ENCODE measurements at regions not wholly inside any gene's neighbourhood (a gene's known extent, or its start where the extent isn't known, plus 50 kb on each side); places are given as distances from the start of the nearest gene placed in this dataset.

- TF ChIP-seq EGR1 (IDR thresholded peaks at IDR 0.05) (no peak), USF1 (IDR thresholded peaks at IDR 0.05) (no peak), REST (IDR thresholded peaks at IDR 0.05; ENCODE audit: low read depth) (no peak), NFIC (IDR thresholded peaks at IDR 0.05) (no peak), TCF12 (IDR thresholded peaks at IDR 0.05; ENCODE audit: low read depth) (no peak), TAF1 (IDR thresholded peaks at IDR 0.05; ENCODE audit: low read depth) (no peak), CEBPB (IDR thresholded peaks at IDR 0.05) (no peak), EP300 (IDR thresholded peaks at IDR 0.05; ENCODE audit: borderline replicate concordance) (no peak), ZBTB7A (IDR thresholded peaks at IDR 0.05; ENCODE audit: low read depth) (no peak), MAX (IDR thresholded peaks at IDR 0.05) (no peak), RAD21 (IDR thresholded peaks at IDR 0.05; ENCODE audit: low read depth) (no peak), CREB1 (IDR thresholded peaks at IDR 0.05; ENCODE audit: low read depth) (no peak), TEAD4 (IDR thresholded peaks at IDR 0.05) (no peak), FOXM1 (IDR thresholded peaks at IDR 0.05; ENCODE audit: borderline replicate concordance, low read depth) (no peak)
Observed at GRCh38 chr4:32551943-32552342, 1831.8 kb downstream of the PCDH7 start.

GRCh38 chr4:32560306-32560705 is 1840.1 kb downstream of the PCDH7 start:
- TF ChIP-seq TEAD4 (IDR thresholded peaks at IDR 0.05) (0 out of 2 replicates have a peak, but pooled peaks have one; percentile 24), MAX (IDR thresholded peaks at IDR 0.05) (no peak), RAD21 (IDR thresholded peaks at IDR 0.05; ENCODE audit: low read depth) (no peak), ZBTB7A (IDR thresholded peaks at IDR 0.05; ENCODE audit: low read depth) (no peak), TAF1 (IDR thresholded peaks at IDR 0.05; ENCODE audit: low read depth) (no peak), CEBPB (IDR thresholded peaks at IDR 0.05) (no peak), YY1 (IDR thresholded peaks at IDR 0.05; ENCODE audit: low read depth) (no peak), NFIC (IDR thresholded peaks at IDR 0.05) (peak; percentile 48), EGR1 (IDR thresholded peaks at IDR 0.05) (no peak), REST (IDR thresholded peaks at IDR 0.05; ENCODE audit: low read depth) (no peak), EP300 (IDR thresholded peaks at IDR 0.05; ENCODE audit: borderline replicate concordance) (no peak)

- no peak for TF ChIP-seq RAD21 (IDR thresholded peaks at IDR 0.05; ENCODE audit: low read depth)
- no peak for TF ChIP-seq TEAD4 (IDR thresholded peaks at IDR 0.05)
- no peak for TF ChIP-seq TAF1 (IDR thresholded peaks at IDR 0.05; ENCODE audit: low read depth)
- TF ChIP-seq CEBPB (IDR thresholded peaks at IDR 0.05) = no peak
- no peak for TF ChIP-seq YY1 (IDR thresholded peaks at IDR 0.05; ENCODE audit: low read depth)
- TF ChIP-seq REST (IDR thresholded peaks at IDR 0.05; ENCODE audit: low read depth) = no peak
- no peak for TF ChIP-seq EGR1 (IDR thresholded peaks at IDR 0.05)
- TF ChIP-seq TCF12 (IDR thresholded peaks at IDR 0.05; ENCODE audit: low read depth) = no peak
- no peak for TF ChIP-seq MAX (IDR thresholded peaks at IDR 0.05)
- no peak for TF ChIP-seq NFIC (IDR thresholded peaks at IDR 0.05)
- TF ChIP-seq EP300 (IDR thresholded peaks at IDR 0.05; ENCODE audit: borderline replicate concordance) = no peak
- TF ChIP-seq FOXM1 (IDR thresholded peaks at IDR 0.05; ENCODE audit: borderline replicate concordance, low read depth) = no peak
Observed at GRCh38 chr4:32562010-32562409, 1841.8 kb downstream of the PCDH7 start.

- TF ChIP-seq TCF12 (IDR thresholded peaks at IDR 0.05; ENCODE audit: low read depth) (no peak), RAD21 (IDR thresholded peaks at IDR 0.05; ENCODE audit: low read depth) (no peak), YY1 (IDR thresholded peaks at IDR 0.05; ENCODE audit: low read depth) (no peak), CEBPB (IDR thresholded peaks at IDR 0.05) (no peak), NFIC (IDR thresholded peaks at IDR 0.05) (no peak), ZBTB7A (IDR thresholded peaks at IDR 0.05; ENCODE audit: low read depth) (no peak), MAX (IDR thresholded peaks at IDR 0.05) (no peak), TAF1 (IDR thresholded peaks at IDR 0.05; ENCODE audit: low read depth) (no peak), EP300 (IDR thresholded peaks at IDR 0.05; ENCODE audit: borderline replicate concordance) (no peak), TEAD4 (IDR thresholded peaks at IDR 0.05) (no peak), REST (IDR thresholded peaks at IDR 0.05; ENCODE audit: low read depth) (no peak), USF1 (IDR thresholded peaks at IDR 0.05) (no peak), CREB1 (IDR thresholded peaks at IDR 0.05; ENCODE audit: low read depth) (no peak), EGR1 (IDR thresholded peaks at IDR 0.05) (no peak), FOXM1 (IDR thresholded peaks at IDR 0.05; ENCODE audit: borderline replicate concordance, low read depth) (no peak)
Observed at GRCh38 chr4:32564626-32565025, 1844.5 kb downstream of the PCDH7 start.
